ENCODE measurements at regions not wholly inside any gene's neighbourhood (a gene's known extent, or its start where the extent isn't known, plus 50 kb on each side); places are given as distances from the start of the nearest gene placed in this dataset.

- peak; percentile 42; the same call in 1 of the 2 replicates for TF ChIP-seq ZNF574 (CRISPR knock-in tag; IDR thresholded peaks at IDR 0.05)
- TF ChIP-seq ZNF20 (CRISPR knock-in tag; IDR thresholded peaks at IDR 0.05), result no peak
- no peak for TF ChIP-seq THAP9 (CRISPR knock-in tag; IDR thresholded peaks at IDR 0.05; ENCODE audit: borderline replicate concordance)
- no peak; the same call in 1 of the 2 replicates for TF ChIP-seq LCORL (IDR thresholded peaks at IDR 0.05)
- TF ChIP-seq LCORL (CRISPR knock-in tag; IDR thresholded peaks at IDR 0.05), result no peak
- TF ChIP-seq NONO (IDR thresholded peaks at IDR 0.05), result no peak
- TF ChIP-seq NONO (CRISPR knock-in tag; conservative IDR thresholded peaks at IDR 0.05), result no peak
- TF ChIP-seq ZBTB4 (CRISPR knock-in tag; IDR thresholded peaks at IDR 0.05; ENCODE audit: borderline replicate concordance), result no peak
- no peak for TF ChIP-seq HDAC2 (CRISPR knock-in tag; IDR thresholded peaks at IDR 0.05)
- no peak for TF ChIP-seq ZBTB7B (CRISPR knock-in tag; IDR thresholded peaks at IDR 0.05)
- no peak for TF ChIP-seq ZBTB8A (CRISPR knock-in tag; IDR thresholded peaks at IDR 0.05; ENCODE audit: borderline replicate concordance, low read depth)
- 0 out of 2 replicates have a peak, but pooled peaks have one; percentile 23 for TF ChIP-seq MEF2D (CRISPR knock-in tag; IDR thresholded peaks at IDR 0.05)
- TF ChIP-seq PBX3 (CRISPR knock-in tag; IDR thresholded peaks at IDR 0.05; ENCODE audit: borderline replicate concordance), result no peak
- no peak for TF ChIP-seq ZFP41 (CRISPR knock-in tag; IDR thresholded peaks at IDR 0.05; ENCODE audit: borderline replicate concordance)
- TF ChIP-seq NFKBIZ (CRISPR knock-in tag; IDR thresholded peaks at IDR 0.05), result no peak
- TF ChIP-seq ZNF326 (CRISPR knock-in tag; IDR thresholded peaks at IDR 0.05; ENCODE audit: borderline replicate concordance), result no peak
- no peak for TF ChIP-seq KDM1A (CRISPR knock-in tag; IDR thresholded peaks at IDR 0.05)
These were observed 174.3 kb downstream of the TTLL2 start (continued) for GRCh38 chr6:167499161-167499660.
